LNCaP clone FGC (cell line): ENCODE measurements at regions not wholly inside any gene's neighbourhood (a gene's known extent, or its start where the extent isn't known, plus 50 kb on each side); places are given as distances from the start of the nearest gene placed in this dataset.

Experiments used
- DNase-seq: peaks from one replicate; pipeline ENCODE4 v3.0.0-alpha.2; 2011; ENCODE audit warnings: low read depth
- H3K4me3 ChIP-seq: 2 replicates; pipeline ENCODE4 v1.5.1; 2011; ENCODE audit warnings: mild to moderate bottlenecking, low read depth, low read length, control low read depth
- CTCF ChIP-seq: IDR thresholded peaks from 2 replicates; pipeline ENCODE4 v1.5.1; 2012; ENCODE audit warnings: mild to moderate bottlenecking; ENCODE audit not compliant: control insufficient read depth, insufficient read depth; ENCODE audit errors: extremely low read depth

- TF ChIP-seq CTCF, result no peak
- no peak for DNase-seq
- H3K4me3 ChIP-seq, result no peak overlapping the region
These were observed 767.3 kb upstream of the ADAMTS5 start for GRCh38 chr21:27734146-27734545.

GRCh38 chr21:27725916-27726315, 759.0 kb upstream of the ADAMTS5 start:
- H3K4me3 ChIP-seq, result no peak overlapping the region
- no peak for TF ChIP-seq CTCF
- no peak for DNase-seq

- TF ChIP-seq CTCF, result no peak
- H3K4me3 ChIP-seq, result no peak overlapping the region
- no peak for DNase-seq
These were observed 755.2 kb upstream of the ADAMTS5 start for GRCh38 chr21:27722095-27722494.

- no peak for TF ChIP-seq CTCF
- DNase-seq, result no peak
- no peak overlapping the region for H3K4me3 ChIP-seq
These were observed 754.8 kb upstream of the ADAMTS5 start for GRCh38 chr21:27721675-27722074.

GRCh38 chr21:27719226-27719625, 752.3 kb upstream of the ADAMTS5 start:
- H3K4me3 ChIP-seq, result no peak overlapping the region
- TF ChIP-seq CTCF, result no peak
- DNase-seq, result no peak

- H3K4me3 ChIP-seq, result no peak overlapping the region
- no peak for DNase-seq
- TF ChIP-seq CTCF, result no peak
These were observed 748.2 kb upstream of the ADAMTS5 start for GRCh38 chr21:27715131-27715530.
